SJCRH30 (cell line): ENCODE measurements at regions not wholly inside any gene's neighbourhood (a gene's known extent, or its start where the extent isn't known, plus 50 kb on each side); places are given as distances from the start of the nearest gene placed in this dataset.

ENCODE experiments used
- DNase-seq, 2 experiments: peaks; one replicate each; pipeline ENCODE4 v3.0.0-alpha.2; 2015 to 2020
- H3K27ac ChIP-seq: fragments of 250-450 bp; sonication (Bioruptor Pico); 2 replicates; pipeline ENCODE4 v1.5.1; 2020; ENCODE audit warnings: mild to moderate bottlenecking, moderate library complexity
- H3K27me3 ChIP-seq: fragments of 250-450 bp; sonication (Bioruptor Pico); 2 replicates; pipeline ENCODE4 v1.5.1; 2020; ENCODE audit warnings: mild to moderate bottlenecking, moderate library complexity
- H3K36me3 ChIP-seq: fragments of 250-450 bp; sonication (Bioruptor Pico); 2 replicates; pipeline ENCODE4 v1.5.1; 2020; ENCODE audit warnings: mild to moderate bottlenecking, moderate library complexity
- H3K4me1 ChIP-seq: fragments of 250-450 bp; sonication (Bioruptor Pico); 2 replicates; pipeline ENCODE4 v1.5.1; 2020; ENCODE audit warnings: mild to moderate bottlenecking, moderate library complexity
- H3K4me3 ChIP-seq: fragments of 250-450 bp; sonication (Bioruptor Pico); 2 replicates; pipeline ENCODE4 v1.5.1; 2020; ENCODE audit warnings: mild to moderate bottlenecking, moderate library complexity
- H3K9me3 ChIP-seq: fragments of 250-450 bp; sonication (Bioruptor Pico); replicated peaks from 2 replicates; pipeline ENCODE4 v1.5.1; 2020; ENCODE audit warnings: mild to moderate bottlenecking, moderate library complexity

GRCh38 chr3:1954632-1955031, 144.0 kb upstream of the CNTN4 start:
- Histone ChIP-seq H3K9me3 (no peaks in the 10 kb centered on the region), H3K27me3 (no peaks in the 10 kb centered on the region), H3K36me3 (no peaks in the 10 kb centered on the region), H3K4me1 (no peaks in the 10 kb centered on the region), H3K4me3 (no peak overlapping the region), H3K27ac (no peak overlapping the region)
- no peak for DNase-seq

- Histone ChIP-seq H3K4me3 (no peak overlapping the region), H3K9me3 (no peaks in the 10 kb centered on the region), H3K36me3 (no peaks in the 10 kb centered on the region), H3K4me1 (no peaks in the 10 kb centered on the region), H3K27me3 (no peaks in the 10 kb centered on the region), H3K27ac (no peak overlapping the region)
- no peak for DNase-seq
Measured at GRCh38 chr3:1955170-1955569, 143.5 kb upstream of the CNTN4 start.

GRCh38 chr3:1955750-1956149, 142.9 kb upstream of the CNTN4 start:
- DNase-seq: no peak
- no peaks in the 10 kb centered on the region for H3K36me3 ChIP-seq
- no peaks in the 10 kb centered on the region for H3K9me3 ChIP-seq
- H3K4me3 ChIP-seq: no peak overlapping the region
- H3K27me3 ChIP-seq: no peaks in the 10 kb centered on the region
- H3K27ac ChIP-seq: no peak overlapping the region
- no peaks in the 10 kb centered on the region for H3K4me1 ChIP-seq

GRCh38 chr3:1960506-1960905, 138.2 kb upstream of the CNTN4 start:
- 0 out of 2 replicates have a peak, but pooled peaks cover 5% of the 10 kb centered on the region for H3K4me1 ChIP-seq
- H3K27ac ChIP-seq: no peak overlapping the region
- no peak for DNase-seq
- H3K36me3 ChIP-seq: no peaks in the 10 kb centered on the region
- no peaks in the 10 kb centered on the region for H3K27me3 ChIP-seq
- no peak overlapping the region for H3K4me3 ChIP-seq
- no peaks in the 10 kb centered on the region for H3K9me3 ChIP-seq

- DNase-seq: peak; percentile 20 to 47
- Histone ChIP-seq H3K4me1 (0 out of 2 replicates have a peak, but pooled peaks cover 5% of the 10 kb centered on the region), H3K27me3 (no peaks in the 10 kb centered on the region), H3K4me3 (no peak overlapping the region), H3K27ac (no peak overlapping the region), H3K9me3 (no peaks in the 10 kb centered on the region), H3K36me3 (no peaks in the 10 kb centered on the region)
Measured at GRCh38 chr3:1962396-1963088, 136.1 kb upstream of the CNTN4 start.

- 0 out of 2 replicates have a peak, but pooled peaks cover 5% of the 10 kb centered on the region for H3K4me1 ChIP-seq
- H3K27me3 ChIP-seq: no peaks in the 10 kb centered on the region
- DNase-seq: no peak
- no peak overlapping the region for H3K27ac ChIP-seq
- H3K9me3 ChIP-seq: no peaks in the 10 kb centered on the region
- H3K36me3 ChIP-seq: no peaks in the 10 kb centered on the region
- no peak overlapping the region for H3K4me3 ChIP-seq
Measured at GRCh38 chr3:1963896-1964295, 134.8 kb upstream of the CNTN4 start.

- Histone ChIP-seq H3K27me3 (no peaks in the 10 kb centered on the region), H3K4me3 (no peak overlapping the region), H3K4me1 (0 out of 2 replicates have a peak, but pooled peaks cover 3% of the 10 kb centered on the region), H3K36me3 (no peaks in the 10 kb centered on the region), H3K27ac (no peak overlapping the region), H3K9me3 (no peaks in the 10 kb centered on the region)
- no peak for DNase-seq
Measured at GRCh38 chr3:1967525-1967924, 131.1 kb upstream of the CNTN4 start.

GRCh38 chr3:1969281-1969680, 129.4 kb upstream of the CNTN4 start:
- Histone ChIP-seq H3K4me1 (no peaks in the 10 kb centered on the region), H3K27ac (no peak overlapping the region), H3K9me3 (no peaks in the 10 kb centered on the region), H3K4me3 (no peak overlapping the region), H3K36me3 (no peaks in the 10 kb centered on the region), H3K27me3 (no peaks in the 10 kb centered on the region)
- no peak for DNase-seq

GRCh38 chr3:1971780-1972179, 126.9 kb upstream of the CNTN4 start:
- H3K9me3 ChIP-seq: no peaks in the 10 kb centered on the region
- DNase-seq: no peak
- H3K4me3 ChIP-seq: no peak overlapping the region
- no peaks in the 10 kb centered on the region for H3K4me1 ChIP-seq
- H3K27me3 ChIP-seq: no peaks in the 10 kb centered on the region
- no peak overlapping the region for H3K27ac ChIP-seq
- H3K36me3 ChIP-seq: no peaks in the 10 kb centered on the region

- no peaks in the 10 kb centered on the region for H3K27me3 ChIP-seq
- H3K36me3 ChIP-seq: no peaks in the 10 kb centered on the region
- no peak overlapping the region for H3K27ac ChIP-seq
- H3K9me3 ChIP-seq: no peaks in the 10 kb centered on the region
- no peaks in the 10 kb centered on the region for H3K4me1 ChIP-seq
- H3K4me3 ChIP-seq: no peak overlapping the region
- no peak for DNase-seq
Measured at GRCh38 chr3:1979961-1980615, 118.6 kb upstream of the CNTN4 start.

- no peak overlapping the region for H3K27ac ChIP-seq
- H3K9me3 ChIP-seq: no peaks in the 10 kb centered on the region
- peak; percentile 3 to 29 for DNase-seq
- no peak overlapping the region for H3K4me3 ChIP-seq
- no peaks in the 10 kb centered on the region for H3K27me3 ChIP-seq
- no peaks in the 10 kb centered on the region for H3K36me3 ChIP-seq
- H3K4me1 ChIP-seq: no peaks in the 10 kb centered on the region
Measured at GRCh38 chr3:1987980-1988379, 110.7 kb upstream of the CNTN4 start.

GRCh38 chr3:1998739-1999138, 99.9 kb upstream of the CNTN4 start:
- no peak overlapping the region for H3K4me3 ChIP-seq
- no peaks in the 10 kb centered on the region for H3K36me3 ChIP-seq
- no peaks in the 10 kb centered on the region for H3K9me3 ChIP-seq
- H3K27ac ChIP-seq: no peak overlapping the region
- H3K27me3 ChIP-seq: no peaks in the 10 kb centered on the region
- DNase-seq: no peak
- no peaks in the 10 kb centered on the region for H3K4me1 ChIP-seq

GRCh38 chr3:2001306-2002108, 97.2 kb upstream of the CNTN4 start:
- H3K36me3 ChIP-seq: no peaks in the 10 kb centered on the region
- no peaks in the 10 kb centered on the region for H3K27me3 ChIP-seq
- no peaks in the 10 kb centered on the region for H3K4me1 ChIP-seq
- H3K27ac ChIP-seq: no peak overlapping the region
- H3K4me3 ChIP-seq: no peak overlapping the region
- H3K9me3 ChIP-seq: no peaks in the 10 kb centered on the region
- no peak for DNase-seq

GRCh38 chr3:2023959-2024358, 74.7 kb upstream of the CNTN4 start:
- H3K27ac ChIP-seq: peak overlapping the region; percentile 92
- H3K36me3 ChIP-seq: no peaks in the 10 kb centered on the region
- no peaks in the 10 kb centered on the region for H3K27me3 ChIP-seq
- DNase-seq: peak; percentile 84 to 94
- H3K4me3 ChIP-seq: no peak overlapping the region
- H3K4me1 ChIP-seq: peaks cover 29% of the 10 kb centered on the region
- H3K9me3 ChIP-seq: no peaks in the 10 kb centered on the region

- no peaks in the 10 kb centered on the region for H3K27me3 ChIP-seq
- H3K36me3 ChIP-seq: no peaks in the 10 kb centered on the region
- no peaks in the 10 kb centered on the region for H3K9me3 ChIP-seq
- H3K4me1 ChIP-seq: peaks cover 29% of the 10 kb centered on the region
- no peak overlapping the region for H3K4me3 ChIP-seq
- DNase-seq: peak in 1 of 2 experiments; percentile 34
- peak overlapping the region; percentile 92 for H3K27ac ChIP-seq
Measured at GRCh38 chr3:2024713-2025112, 74.0 kb upstream of the CNTN4 start.
